ENCODE measurements at regions not wholly inside any gene's neighbourhood (a gene's known extent, or its start where the extent isn't known, plus 50 kb on each side); places are given as distances from the start of the nearest gene placed in this dataset.

GRCh38 chr17:34178092-34178491 lies 77.0 kb upstream of the CCL2 start:
- no peak for DNase-seq (ENCODE audit: low spot score)
- in situ Hi-C loops (cut with HindIII; ENCODE audit: low sequenced_read_pairs): no loop called here

DNA sequence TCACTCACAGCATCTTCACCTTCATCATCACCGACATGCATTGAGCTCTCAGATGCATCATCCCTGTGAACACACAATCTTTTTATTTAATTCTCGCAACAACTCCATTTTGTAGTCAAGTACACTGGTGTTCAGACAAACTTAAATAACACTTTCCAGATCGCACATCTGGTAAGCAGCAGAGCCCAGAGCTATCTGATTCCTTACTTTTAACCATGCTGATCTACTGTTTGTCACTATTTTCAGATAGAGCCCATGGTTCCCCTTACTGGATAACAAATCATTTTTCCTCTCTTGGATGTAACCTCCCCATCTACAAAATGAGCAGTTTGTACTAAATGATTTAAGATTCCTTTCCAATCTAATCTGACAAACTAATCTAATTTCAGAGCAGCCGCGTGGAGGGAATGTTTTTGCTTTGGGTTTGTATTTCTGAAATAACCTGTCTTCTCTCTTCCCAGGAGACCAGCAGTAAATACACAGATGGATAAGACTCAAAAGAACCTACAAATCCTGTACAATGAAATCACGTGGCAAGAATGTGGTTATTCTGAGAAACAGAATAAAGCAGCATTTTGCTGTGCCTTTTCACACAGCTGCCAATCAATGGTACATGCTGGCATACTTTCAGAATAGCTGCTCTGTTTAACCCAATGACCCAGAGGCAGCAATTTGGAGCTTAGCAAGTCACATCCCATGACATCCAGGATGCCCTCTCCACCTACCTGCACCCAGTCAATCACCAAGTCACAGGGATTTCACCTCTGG lies 72.9 kb upstream of the CCL2 start:
- no peak for DNase-seq (ENCODE audit: low spot score)
- in situ Hi-C loops (cut with HindIII; ENCODE audit: low sequenced_read_pairs): no loop called here

GRCh38 chr17:34195987-34196386 lies 59.1 kb upstream of the CCL2 start:
- DNase-seq (ENCODE audit: low spot score): no peak
- in situ Hi-C loops (cut with HindIII; ENCODE audit: low sequenced_read_pairs): no loop called here

DNA sequence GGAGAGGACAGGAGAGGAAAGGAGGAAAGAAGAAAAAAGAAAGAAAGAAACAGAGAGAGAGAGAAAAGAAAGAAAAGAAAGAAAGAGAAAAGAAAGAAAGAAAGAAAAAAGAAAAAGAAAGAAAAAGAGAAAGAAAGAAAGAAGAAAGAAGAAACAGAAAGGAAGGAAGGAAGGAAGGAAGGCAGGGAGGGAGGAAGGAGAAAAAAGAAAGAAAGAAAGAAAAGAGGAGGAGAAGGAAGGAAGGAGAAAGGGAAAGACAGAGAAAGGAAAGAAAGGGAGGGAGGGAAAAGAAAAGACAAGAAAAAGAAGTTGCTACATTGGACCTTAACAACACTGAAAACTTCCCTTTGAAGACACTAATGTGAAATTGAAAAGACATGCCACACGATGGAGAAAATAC lies 56.6 kb upstream of the CCL2 start:
- no peak for DNase-seq (ENCODE audit: low spot score)
- in situ Hi-C loops (cut with HindIII; ENCODE audit: low sequenced_read_pairs): no loop called here

DNA sequence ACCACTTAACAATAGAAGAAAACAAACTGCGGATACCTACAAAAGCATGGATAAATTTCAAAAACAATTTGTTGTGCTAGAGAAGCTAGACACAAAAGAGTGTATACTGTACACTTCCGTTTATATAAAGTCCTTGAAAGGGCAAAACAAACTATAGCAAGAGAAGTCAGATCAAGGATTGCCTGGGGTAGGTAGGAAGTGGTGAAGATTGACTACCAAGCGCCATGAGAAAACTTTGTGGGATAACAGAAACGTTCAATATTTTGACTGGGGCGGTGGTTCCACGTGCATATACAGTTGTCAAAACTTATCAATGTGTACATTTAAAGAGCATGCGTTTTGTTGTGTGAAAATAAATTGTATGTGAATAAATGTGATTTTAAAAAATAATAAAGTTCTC lies 55.6 kb upstream of the CCL2 start:
- in situ Hi-C loops (cut with HindIII; ENCODE audit: low sequenced_read_pairs): no loop called here
- no peak for DNase-seq (ENCODE audit: low spot score)

DNA sequence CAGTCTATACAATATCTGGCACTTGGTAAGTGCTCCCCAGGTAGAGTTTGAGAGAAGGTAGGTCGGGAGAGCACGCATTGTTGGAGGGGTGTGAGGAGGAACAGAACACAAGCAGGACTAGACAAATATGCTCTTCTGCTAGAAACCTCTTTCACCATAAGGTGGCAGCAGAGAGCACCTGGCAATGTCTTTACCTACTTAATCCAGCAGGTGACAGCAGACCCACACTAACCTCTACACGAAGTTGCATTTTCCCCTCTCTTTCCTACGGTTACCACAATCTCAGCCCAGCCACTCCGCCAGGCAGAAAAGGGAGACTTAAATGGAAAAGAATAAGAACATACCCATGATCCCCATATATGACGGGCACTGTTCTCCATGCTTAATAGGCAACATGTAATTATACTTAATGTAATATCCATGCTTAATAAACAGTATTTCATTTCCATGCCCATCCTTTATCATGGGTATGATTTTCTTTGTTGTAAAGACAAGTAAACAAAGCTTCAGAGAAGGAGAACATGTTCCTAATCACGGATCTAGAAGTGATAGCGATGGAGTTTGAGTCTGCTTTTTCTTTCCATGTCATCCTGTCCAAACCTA lies 55.1 kb upstream of the CCL2 start:
- in situ Hi-C loops (cut with HindIII; ENCODE audit: low sequenced_read_pairs): no loop called here
- DNase-seq (ENCODE audit: low spot score): peak; percentile 78

DNA sequence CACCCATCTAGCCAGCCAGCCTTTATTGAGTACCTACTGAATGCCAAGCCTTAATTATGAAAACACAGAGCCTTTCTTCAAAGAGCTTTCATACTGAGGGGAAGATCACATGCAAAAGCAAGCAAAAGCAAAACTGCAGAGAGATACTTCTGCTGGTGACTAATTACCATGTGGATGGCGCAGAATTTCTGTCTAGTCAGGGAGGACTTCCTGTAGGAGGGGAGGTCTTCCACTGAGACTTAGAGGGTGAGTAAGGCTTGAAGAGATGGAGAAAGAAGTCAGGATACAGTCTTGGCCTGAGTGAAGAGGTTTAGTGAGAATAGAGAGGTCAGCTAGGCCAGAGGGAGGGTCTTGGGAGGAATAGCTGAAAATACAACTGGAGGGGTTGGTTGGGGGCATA lies 53.9 kb upstream of the CCL2 start:
- in situ Hi-C loops (cut with HindIII; ENCODE audit: low sequenced_read_pairs): no loop called here
- DNase-seq (ENCODE audit: low spot score): no peak

DNA sequence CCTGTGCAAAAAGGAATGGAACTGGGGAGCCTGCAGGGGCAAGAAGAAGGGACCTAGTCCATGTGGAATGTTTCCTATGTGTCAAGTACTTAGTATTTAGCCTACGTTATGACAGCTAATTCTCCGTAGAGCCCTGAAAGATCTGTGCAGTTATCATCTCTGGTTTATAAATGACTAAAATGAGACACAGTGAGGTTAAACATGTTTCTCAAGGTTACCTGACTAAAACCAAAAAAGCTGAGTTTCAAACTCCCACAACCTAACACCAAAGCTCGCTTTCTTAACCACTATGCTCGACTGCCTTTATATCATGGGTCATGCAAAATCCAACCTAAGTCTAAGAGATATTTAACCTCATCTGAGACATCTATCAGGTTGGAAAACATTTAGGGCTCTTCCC lies 53.3 kb upstream of the CCL2 start:
- DNase-seq (ENCODE audit: low spot score): no peak
- in situ Hi-C loops (cut with HindIII; ENCODE audit: low sequenced_read_pairs): no loop called here

DNA sequence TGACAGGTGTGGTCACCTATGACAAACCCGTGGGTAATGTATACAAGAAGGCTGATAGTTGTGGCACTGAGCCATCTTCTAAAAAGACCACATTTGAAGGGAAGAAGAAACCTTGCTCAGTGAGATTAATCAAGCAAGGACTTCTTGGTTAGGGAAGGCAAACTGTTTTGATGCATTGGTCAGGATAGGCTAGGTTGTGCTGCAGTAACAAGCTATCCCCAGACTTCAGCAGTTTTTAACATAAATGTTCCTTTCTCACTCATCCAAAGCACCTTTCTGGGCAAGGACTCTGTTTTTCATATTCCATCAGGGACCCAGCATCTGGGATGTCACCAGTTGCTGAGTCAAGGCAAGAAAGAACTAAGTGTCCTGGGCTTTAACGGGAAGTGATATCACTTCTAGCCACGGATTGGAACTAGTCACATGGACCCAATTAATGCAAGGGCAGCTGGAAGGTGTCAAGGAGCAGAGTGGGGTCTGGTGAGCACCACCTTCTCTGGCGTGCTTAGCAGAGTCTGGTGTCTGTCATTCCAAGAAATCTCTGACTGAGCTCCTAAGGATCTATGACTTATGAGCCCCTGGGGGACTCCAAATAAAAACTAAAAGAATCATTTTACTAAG lies 52.0 kb upstream of the CCL2 start:
- in situ Hi-C loops (cut with HindIII; ENCODE audit: low sequenced_read_pairs): no loop called here
- DNase-seq (ENCODE audit: low spot score): no peak

DNA sequence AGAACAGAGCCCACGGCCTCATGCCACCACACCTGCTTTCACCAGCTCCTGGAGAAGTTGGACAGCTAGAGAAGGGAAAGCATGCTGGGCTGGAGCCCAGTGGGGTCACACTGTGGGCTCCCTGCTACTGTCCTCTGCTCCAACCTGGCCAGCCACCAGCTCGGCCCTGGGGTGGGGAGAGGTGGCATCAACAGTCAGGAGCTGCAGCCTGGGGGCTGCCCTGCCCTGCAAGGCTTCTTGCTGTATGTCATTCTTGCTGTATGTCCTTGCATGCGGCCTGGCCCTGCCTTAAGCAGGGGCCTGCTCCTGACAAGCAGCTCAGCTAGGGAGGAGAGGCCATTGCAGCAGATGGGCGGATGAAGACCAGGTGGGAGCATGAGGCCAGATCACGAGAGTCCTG lies 50.7 kb upstream of the CCL2 start:
- in situ Hi-C loops (cut with HindIII; ENCODE audit: low sequenced_read_pairs): no loop called here
- no peak for DNase-seq (ENCODE audit: low spot score)

Measured in G401 (cell line).